Liver (tissue), 8 donors: ENCODE measurements at regions not wholly inside any gene's neighbourhood (a gene's known extent, or its start where the extent isn't known, plus 50 kb on each side); places are given as distances from the start of the nearest gene placed in this dataset.

Experiments
- DNase-seq: peaks from one replicate; pipeline ENCODE4 v3.0.0-alpha.2; 2017; ENCODE audit warnings: low spot score
- H3K27ac ChIP-seq, 2 donors: one replicate each; pipeline ENCODE4 v1.7.0; 2013; ENCODE audit warnings: inconsistent platforms in 2 of 2, low read length in 2 of 2, control low read depth in 1 of 2, low read depth in 1 of 2, mild to moderate bottlenecking in 1 of 2
- H3K27me3 ChIP-seq, 4 donors: one replicate each; pipeline versions ENCODE4 v1.6.1 to v1.7.0; 2013; ENCODE audit warnings: low read length in 3 of 4, inconsistent platforms in 1 of 4, mild to moderate bottlenecking in 1 of 4, moderate library complexity in 1 of 4; ENCODE audit not compliant: control insufficient read depth in 4 of 4, insufficient read depth in 4 of 4
- H3K36me3 ChIP-seq, 4 donors: one replicate each; pipeline versions ENCODE4 v1.6.1 to v1.7.0; 2013; ENCODE audit warnings: low read length in 3 of 4, mild to moderate bottlenecking in 3 of 4, low read depth in 1 of 4, moderate library complexity in 1 of 4; ENCODE audit not compliant: control insufficient read depth in 4 of 4, insufficient read depth in 3 of 4
- H3K4me1 ChIP-seq, 4 donors: one replicate each; pipeline versions ENCODE4 v1.6.1 to v1.7.0; 2013; ENCODE audit warnings: low read length in 3 of 4, mild to moderate bottlenecking in 3 of 4, moderate library complexity in 1 of 4; ENCODE audit not compliant: control insufficient read depth in 4 of 4, insufficient read depth in 4 of 4
- H3K4me3 ChIP-seq, 3 donors: one replicate each; pipeline versions ENCODE4 v1.6.1 to v1.7.0; 2013; ENCODE audit warnings: low read length in 3 of 3, control low read depth in 1 of 3, low read depth in 1 of 3, mild to moderate bottlenecking in 1 of 3
- H3K9ac ChIP-seq, 2 donors: one replicate each; pipeline ENCODE4 v1.7.0; 2013; ENCODE audit warnings: low read length in 2 of 2, mild to moderate bottlenecking in 2 of 2, moderate library complexity in 2 of 2, control low read depth in 1 of 2, low read depth in 1 of 2
- H3K9me3 ChIP-seq, 4 donors: one replicate each; pipeline versions ENCODE4 v1.6.1 to v1.7.0; 2013; ENCODE audit warnings: low read length in 3 of 4; ENCODE audit not compliant: control insufficient read depth in 4 of 4
- ATF3 ChIP-seq: IDR thresholded peaks from 2 replicates; pipeline ENCODE4 v1.6.1; 2016; ENCODE audit warnings: antibody characterized with exemption
- CTCF ChIP-seq: fragments of 150-350 bp; IDR thresholded peaks from 2 replicates; pipeline ENCODE4 v1.5.1; 2017; ENCODE audit warnings: improper control_type of control experiment, low read depth, low read length; ENCODE audit not compliant: missing input control
- EGR1 ChIP-seq, 2 donors: IDR thresholded peaks; 2 replicates each; pipeline ENCODE4 v1.6.1; 2016 to 2018; ENCODE audit warnings: antibody characterized with exemption in 2 of 2, low read depth in 2 of 2
- FOXA1 ChIP-seq: IDR thresholded peaks from 2 replicates; pipeline ENCODE4 v1.6.1; 2016; ENCODE audit warnings: antibody characterized with exemption
- GABPA ChIP-seq, 2 donors: IDR thresholded peaks in 1 of 2; conservative IDR thresholded peaks in 1 of 2; 2 replicates each; pipeline ENCODE4 v1.6.1; 2016; ENCODE audit warnings: antibody characterized with exemption in 2 of 2, mild to moderate bottlenecking in 1 of 2, moderate library complexity in 1 of 2
- HNF4A ChIP-seq, 2 donors: conservative IDR thresholded peaks; 2 replicates each; pipeline ENCODE4 v1.6.1; 2016; ENCODE audit warnings: antibody characterized with exemption in 2 of 2, mild to moderate bottlenecking in 2 of 2
- HNF4G ChIP-seq: IDR thresholded peaks from 2 replicates; pipeline ENCODE4 v1.6.1; 2016; ENCODE audit warnings: antibody characterized with exemption
- JUND ChIP-seq, 2 donors: IDR thresholded peaks; 2 replicates each; pipeline ENCODE4 v1.6.1; 2016; ENCODE audit warnings: antibody characterized with exemption in 2 of 2
- MAX ChIP-seq: IDR thresholded peaks from 2 replicates; pipeline ENCODE4 v1.6.1; 2016; ENCODE audit warnings: antibody characterized with exemption
- RAD21 ChIP-seq, 2 donors: IDR thresholded peaks; 2 replicates each; pipeline ENCODE4 v1.6.1; 2016; ENCODE audit warnings: antibody characterized with exemption in 2 of 2, mild to moderate bottlenecking in 2 of 2
- REST ChIP-seq: IDR thresholded peaks from 2 replicates; pipeline ENCODE4 v1.6.1; 2016; ENCODE audit warnings: antibody characterized with exemption, mild to moderate bottlenecking
- RXRA ChIP-seq, 2 donors: IDR thresholded peaks; 2 replicates each; pipeline ENCODE4 v1.6.1; 2017 to 2018; ENCODE audit warnings: antibody characterized with exemption in 2 of 2, mild to moderate bottlenecking in 1 of 2
- TAF1 ChIP-seq: conservative IDR thresholded peaks from 2 replicates; pipeline ENCODE4 v1.6.1; 2016; ENCODE audit warnings: antibody characterized with exemption, mild to moderate bottlenecking
- YY1 ChIP-seq: IDR thresholded peaks from 2 replicates; pipeline ENCODE4 v1.6.1; 2016; ENCODE audit warnings: antibody characterized with exemption, mild to moderate bottlenecking
- WGBS: extraction: QIAGEN DNeasy Blood & Tissue Kit; methylation state at CpG from one replicate; pipeline ENCODE4 v1.1.7; 2013; 5-methylcytosine and 5-hydroxymethylcytosine counted together
- donor health status: healthy.
- donor health status: healthy.
- donor health status: healthy.
- donor health status: healthy.
- donor health status: healthy.

- H3K9me3 ChIP-seq = no peaks in the 10 kb centered on the region
- no peak overlapping the region for H3K27ac ChIP-seq
- no peak for TF ChIP-seq FOXA1
- TF ChIP-seq CTCF = no peak
- no peak for TF ChIP-seq MAX
- TF ChIP-seq TAF1 = no peak
- TF ChIP-seq YY1 = no peak
- TF ChIP-seq RXRA (IDR thresholded peaks at IDR 0.05) = no peak
- H3K9ac ChIP-seq = no peak overlapping the region
- DNase-seq = no peak
- no peaks in the 10 kb centered on the region for H3K36me3 ChIP-seq
- H3K4me1 ChIP-seq = no peaks in the 10 kb centered on the region
- H3K4me3 ChIP-seq = no peak overlapping the region
- H3K27me3 ChIP-seq = no peaks in the 10 kb centered on the region
- WGBS = 58% methylated on average over 1 of the region's 1 CpG
These were observed 85.5 kb upstream of the ZNF800 start for GRCh38 chr7:127478024-127478355.

GRCh38 chr7:127477295-127478023 lies 85.0 kb upstream of the ZNF800 start:
- Histone ChIP-seq H3K9me3 (no peaks in the 10 kb centered on the region), H3K36me3 (no peaks in the 10 kb centered on the region), H3K4me3 (no peak overlapping the region), H3K4me1 (no peaks in the 10 kb centered on the region), H3K27me3 (no peaks in the 10 kb centered on the region), H3K9ac (no peak overlapping the region), H3K27ac (no peak overlapping the region)
- DNase-seq = no peak
- no peak for TF ChIP-seq REST
- TF ChIP-seq JUND (IDR thresholded peaks at IDR 0.05) = no peak
- no peak for TF ChIP-seq RAD21 (IDR thresholded peaks at IDR 0.05)
- no peak for TF ChIP-seq TAF1
- no peak for TF ChIP-seq EGR1 (IDR thresholded peaks at IDR 0.05; ENCODE audit: low read depth in 2 of 2)
- no peak for TF ChIP-seq ATF3
- TF ChIP-seq GABPA (IDR thresholded peaks at IDR 0.05 in 1 of 2, conservative IDR thresholded peaks at IDR 0.05 in 1 of 2) = no peak
- WGBS = 63% methylated on average over 7 of the region's 7 CpGs

GRCh38 chr7:127476618-127477017 lies 84.1 kb upstream of the ZNF800 start:
- no peak overlapping the region for H3K27ac ChIP-seq
- no peak overlapping the region for H3K9ac ChIP-seq
- H3K9me3 ChIP-seq = no peaks in the 10 kb centered on the region
- no peaks in the 10 kb centered on the region for H3K36me3 ChIP-seq
- H3K27me3 ChIP-seq = no peaks in the 10 kb centered on the region
- WGBS = 89% methylated on average over 1 of the region's 1 CpG
- H3K4me1 ChIP-seq = no peaks in the 10 kb centered on the region
- DNase-seq = no peak
- H3K4me3 ChIP-seq = no peak overlapping the region
- TF ChIP-seq FOXA1 (no peak), ATF3 (no peak), RXRA (IDR thresholded peaks at IDR 0.05) (no peak), GABPA (IDR thresholded peaks at IDR 0.05 in 1 of 2, conservative IDR thresholded peaks at IDR 0.05 in 1 of 2) (no peak), HNF4G (no peak), REST (no peak), HNF4A (conservative IDR thresholded peaks at IDR 0.05) (no peak), JUND (IDR thresholded peaks at IDR 0.05) (no peak), TAF1 (no peak)
